ENCODE measurements at regions not wholly inside any gene's neighbourhood (a gene's known extent, or its start where the extent isn't known, plus 50 kb on each side); places are given as distances from the start of the nearest gene placed in this dataset.

DNA sequence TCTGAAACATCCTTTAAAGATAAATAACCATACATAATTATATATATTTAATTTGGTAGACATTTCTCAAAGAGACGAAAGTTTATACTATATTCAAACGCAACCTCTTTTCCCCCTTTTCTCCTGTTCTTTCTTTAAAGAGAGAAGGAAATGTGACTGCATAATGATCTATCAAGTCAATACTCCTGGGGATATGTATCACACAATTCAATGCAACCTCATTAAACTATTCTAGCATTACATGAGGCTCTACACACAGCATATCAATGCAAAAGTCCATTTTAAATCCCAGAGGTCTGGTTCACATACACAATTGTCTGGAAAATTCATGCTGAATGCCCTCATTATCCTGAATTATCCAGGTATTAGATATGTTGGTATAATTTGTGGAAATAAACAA is 330.7 kb downstream of the LMX1A start:
- DNase-seq (ENCODE audit: low read depth in 2 of 2), result no peak

- DNase-seq (ENCODE audit: low read depth in 2 of 2), result no peak
These were observed 341.8 kb downstream of the LMX1A start for GRCh38 chr1:165014753-165015152.

DNA sequence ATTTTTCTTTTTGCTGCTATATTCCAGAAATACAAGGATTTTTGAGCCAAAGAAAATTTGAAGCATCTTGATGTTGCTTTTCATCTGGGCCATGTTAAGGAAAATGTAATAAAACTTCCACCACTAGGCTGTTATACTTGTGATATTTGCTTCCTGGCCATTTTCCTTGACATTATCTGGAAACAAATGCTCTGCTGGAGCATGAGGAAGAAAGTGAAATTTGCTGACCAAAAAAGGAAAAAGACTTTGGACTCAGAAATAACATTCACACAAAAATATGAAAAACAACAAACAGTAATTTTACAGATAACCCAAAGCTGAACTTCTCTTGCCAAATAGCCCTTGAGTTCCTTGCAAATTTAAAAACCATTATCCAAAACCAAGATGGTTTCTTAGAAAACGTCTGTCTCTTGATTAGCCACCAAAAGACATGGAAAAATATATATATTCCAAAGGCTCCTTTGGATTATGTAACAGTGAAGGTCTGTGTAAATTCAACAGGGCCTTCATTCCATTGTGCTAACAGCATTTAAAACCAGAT is 344.5 kb downstream of the LMX1A start:
- DNase-seq (ENCODE audit: low read depth in 2 of 2), result no peak

GRCh38 chr1:165011186-165011585 is 345.3 kb downstream of the LMX1A start:
- DNase-seq (ENCODE audit: low read depth in 2 of 2), result no peak

DNA sequence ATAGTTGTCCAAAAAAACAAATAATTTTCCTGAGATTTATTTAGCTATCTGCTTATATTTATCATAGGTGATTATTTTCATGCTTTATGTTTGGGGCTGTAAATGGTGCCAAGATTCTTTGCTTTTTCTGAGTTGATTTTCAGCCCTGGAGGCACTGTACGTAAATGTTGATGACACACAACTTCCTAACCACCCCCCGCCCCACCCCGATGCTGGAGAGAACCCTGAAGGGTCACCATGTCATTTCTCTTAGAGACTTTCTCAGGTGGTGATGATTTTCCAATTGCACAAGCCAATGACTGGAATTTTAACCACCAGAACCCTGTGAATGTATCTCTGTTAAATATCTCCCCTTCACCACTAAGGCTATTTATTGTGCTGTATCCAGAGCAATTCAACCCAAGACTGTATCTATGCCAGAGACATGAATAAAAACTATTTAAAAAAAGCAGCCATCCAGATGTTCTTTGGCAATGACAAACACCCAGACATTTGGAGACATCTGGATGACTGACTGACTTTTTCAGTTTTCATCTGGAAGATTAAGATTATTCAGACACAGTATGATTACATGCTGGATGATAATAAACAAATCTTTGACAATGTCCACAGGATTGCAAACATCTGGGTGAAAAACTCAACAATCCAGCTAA is 346.0 kb downstream of the LMX1A start:
- no peak for DNase-seq (ENCODE audit: low read depth in 2 of 2)

- DNase-seq (ENCODE audit: low read depth in 2 of 2), result no peak
These were observed 349.7 kb downstream of the LMX1A start for GRCh38 chr1:165006831-165007230.

DNA sequence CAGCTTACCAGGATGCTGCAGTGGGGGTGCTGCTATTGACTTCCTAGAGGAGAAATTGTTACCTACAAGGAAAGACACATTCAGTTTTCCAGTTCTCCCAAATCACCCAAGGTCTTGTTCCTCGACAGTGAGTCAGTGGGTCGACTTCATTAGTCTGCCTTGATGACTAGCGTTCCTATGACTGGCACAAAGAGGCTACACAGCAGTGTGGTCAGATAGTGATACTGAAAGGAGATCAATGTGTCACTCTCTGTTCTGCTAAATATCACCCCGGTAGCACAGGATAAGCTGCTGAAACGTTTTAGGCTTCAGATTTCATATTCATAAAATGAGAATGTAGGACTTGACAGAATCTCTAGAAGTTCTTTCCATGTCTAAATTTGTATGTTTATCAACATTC is 357.4 kb downstream of the LMX1A start:
- DNase-seq (ENCODE audit: low read depth in 2 of 2), result no peak

DNA sequence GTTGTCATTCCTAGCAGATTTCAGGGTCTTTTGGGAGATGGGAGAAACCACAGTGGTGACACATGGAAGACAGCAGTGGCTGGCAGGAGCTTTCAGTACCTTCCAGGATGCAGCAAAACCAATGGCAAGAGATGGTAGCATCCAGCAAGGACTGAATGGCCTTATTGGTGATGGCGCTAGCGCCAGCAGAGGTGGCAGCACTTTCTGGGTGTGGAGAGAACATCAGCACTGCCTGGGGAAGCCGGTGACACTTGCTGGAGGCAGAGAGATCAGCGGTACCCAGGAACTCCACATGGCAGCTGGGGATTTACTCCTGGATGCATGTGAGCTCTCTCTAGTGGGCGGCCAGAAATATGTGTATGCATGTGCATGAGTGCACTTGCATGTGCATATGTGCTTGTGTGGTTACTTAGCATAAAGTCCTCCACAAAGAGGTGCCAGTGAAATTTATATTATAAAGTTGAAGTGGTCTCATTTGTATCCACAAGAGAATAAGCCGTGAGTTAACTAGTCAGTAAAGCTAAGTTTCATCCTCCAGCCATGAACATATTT is 364.7 kb downstream of the LMX1A start:
- no peak for DNase-seq (ENCODE audit: low read depth in 2 of 2)

GRCh38 chr1:164983023-164983650 is 373.4 kb downstream of the LMX1A start:
- DNase-seq (ENCODE audit: low read depth in 2 of 2), result no peak

GRCh38 chr1:164982545-164982944 is 374.0 kb downstream of the LMX1A start:
- DNase-seq (ENCODE audit: low read depth in 2 of 2), result no peak

GRCh38 chr1:164977561-164977960 is 379.0 kb downstream of the LMX1A start:
- no peak for DNase-seq (ENCODE audit: low read depth in 2 of 2)

DNA sequence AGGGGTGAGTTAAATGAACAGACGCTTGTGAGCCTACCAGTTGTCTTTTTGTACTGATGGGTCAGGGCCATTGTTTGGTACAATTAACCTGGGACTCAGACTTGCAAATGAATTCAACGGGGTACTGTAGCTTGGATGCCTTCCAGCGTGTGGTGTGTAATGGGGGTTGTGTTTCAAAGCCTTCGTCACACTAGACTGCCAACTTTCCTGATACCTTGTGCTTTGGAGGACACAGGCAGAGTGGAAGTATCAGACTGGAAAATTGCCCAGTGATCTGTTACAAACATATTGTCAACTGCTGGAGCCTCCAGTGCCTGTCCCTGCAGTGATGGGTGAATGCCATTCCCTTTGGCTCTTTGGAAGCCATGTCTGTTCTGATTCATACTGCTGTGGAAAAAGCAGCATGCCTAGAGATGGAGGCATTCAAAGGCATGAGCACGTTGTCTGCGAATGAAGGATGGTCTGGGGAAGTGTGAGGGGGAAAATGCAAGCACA is 384.5 kb downstream of the LMX1A start:
- DNase-seq (ENCODE audit: low read depth in 2 of 2), result no peak

GRCh38 chr1:164971391-164971790 is 385.1 kb downstream of the LMX1A start:
- no peak for DNase-seq (ENCODE audit: low read depth in 2 of 2)

DNA sequence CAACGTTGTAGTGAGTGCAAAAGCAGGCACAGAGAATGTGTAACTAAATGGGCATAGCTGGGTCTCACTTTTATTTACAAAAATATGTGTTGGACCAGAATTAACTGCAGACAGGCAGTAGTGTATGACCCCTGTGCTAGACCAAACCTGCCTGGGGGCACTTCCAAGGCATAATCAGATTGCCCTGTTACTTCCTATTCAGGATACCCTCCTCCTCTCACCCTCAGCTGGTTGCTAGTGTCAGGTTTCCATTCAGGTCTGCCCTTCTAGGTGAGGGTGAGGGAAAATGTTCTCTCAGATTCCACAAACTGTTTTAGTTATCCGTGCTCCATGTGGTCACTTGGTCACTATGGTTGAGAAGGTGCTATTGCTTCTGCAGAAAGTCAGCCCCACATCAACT is 387.3 kb downstream of the LMX1A start:
- DNase-seq (ENCODE audit: low read depth in 2 of 2), result no peak

DNA sequence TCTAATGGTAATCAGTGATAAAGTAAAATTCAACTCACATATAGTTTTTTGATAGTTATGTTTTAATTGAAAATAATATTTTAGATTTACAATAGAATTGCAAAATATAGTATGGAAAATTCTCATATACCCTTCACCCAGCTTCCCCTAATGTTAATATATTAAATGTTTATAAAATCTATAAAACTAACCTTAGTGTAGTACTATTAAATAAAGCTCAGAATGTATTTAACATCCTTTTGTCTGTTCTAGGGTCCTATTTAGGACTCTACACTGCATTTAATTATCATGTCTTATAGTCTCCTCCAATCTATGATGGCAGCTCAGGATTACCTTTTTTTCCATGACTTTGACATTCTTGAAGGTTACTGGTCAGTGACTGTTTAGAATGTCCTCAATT is 389.2 kb downstream of the LMX1A start:
- no peak for DNase-seq (ENCODE audit: low read depth in 2 of 2)

GRCh38 chr1:164961715-164962114 is 394.8 kb downstream of the LMX1A start:
- DNase-seq (ENCODE audit: low read depth in 2 of 2), result no peak

GRCh38 chr1:164958982-164959768 is 397.3 kb downstream of the LMX1A start:
- no peak for DNase-seq (ENCODE audit: low read depth in 2 of 2)

GRCh38 chr1:164953815-164954214 is 394.8 kb downstream of the PBX1 start:
- no peak for DNase-seq (ENCODE audit: low read depth in 2 of 2)

DNA sequence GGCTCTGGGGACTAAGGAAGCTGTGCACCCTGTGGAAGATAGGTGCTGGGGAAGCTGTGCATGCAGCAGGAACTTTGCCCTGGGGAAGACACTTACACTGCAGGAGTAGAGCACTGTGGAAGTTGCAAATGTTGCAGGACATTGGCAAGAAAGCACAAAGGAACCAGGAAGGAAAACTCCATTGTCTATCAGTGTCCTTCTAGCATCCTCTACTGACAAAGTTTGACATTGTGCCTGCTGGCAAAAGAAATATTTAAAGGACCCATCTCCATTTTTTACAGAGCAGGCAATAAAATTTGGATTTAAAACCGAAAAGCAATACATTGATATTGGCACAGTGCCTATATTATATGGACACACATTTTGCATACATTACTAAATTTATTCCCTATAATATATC is 394.1 kb downstream of the PBX1 start:
- no peak for DNase-seq (ENCODE audit: low read depth in 2 of 2)

- DNase-seq (ENCODE audit: low read depth in 2 of 2), result no peak
These were observed 392.5 kb downstream of the PBX1 start for GRCh38 chr1:164951508-164951907.

- no peak for DNase-seq (ENCODE audit: low read depth in 2 of 2)
These were observed 391.6 kb downstream of the PBX1 start for GRCh38 chr1:164950541-164950986.

- DNase-seq (ENCODE audit: low read depth in 2 of 2), result no peak
These were observed 390.9 kb downstream of the PBX1 start for GRCh38 chr1:164949771-164950471.
